ENCODE measurements at regions not wholly inside any gene's neighbourhood (a gene's known extent, or its start where the extent isn't known, plus 50 kb on each side); places are given as distances from the start of the nearest gene placed in this dataset.

- no peak for DNase-seq (ENCODE audit: low read depth)
- no peaks in the 10 kb centered on the region for H3K27me3 ChIP-seq (ENCODE audit: control insufficient read depth, insufficient read depth, low read length)
- no peak for FAIRE-seq
- H3K4me3 ChIP-seq (ENCODE audit: low read depth, low read length): no peak overlapping the region
- H3K36me3 ChIP-seq (ENCODE audit: control insufficient read depth, insufficient read depth, low read length): no peaks in the 10 kb centered on the region
- no peak for TF ChIP-seq CTCF (IDR thresholded peaks at IDR 0.05; ENCODE audit: insufficient read depth, low read length, severe bottlenecking)
Measured at GRCh38 chr13:44011036-44011435, 131.3 kb downstream of the LACC1 start.

GRCh38 chr13:44012910-44013757 is 133.4 kb downstream of the LACC1 start:
- no peaks in the 10 kb centered on the region for H3K36me3 ChIP-seq (ENCODE audit: control insufficient read depth, insufficient read depth, low read length)
- no peaks in the 10 kb centered on the region for H3K27me3 ChIP-seq (ENCODE audit: control insufficient read depth, insufficient read depth, low read length)
- no peak for DNase-seq (ENCODE audit: low read depth)
- no peak for TF ChIP-seq CTCF (IDR thresholded peaks at IDR 0.05; ENCODE audit: insufficient read depth, low read length, severe bottlenecking)
- no peak for FAIRE-seq
- no peak overlapping the region for H3K4me3 ChIP-seq (ENCODE audit: low read depth, low read length)

GRCh38 chr13:44013758-44014291 is 134.1 kb downstream of the LACC1 start:
- TF ChIP-seq CTCF (IDR thresholded peaks at IDR 0.05; ENCODE audit: insufficient read depth, low read length, severe bottlenecking): no peak
- H3K27me3 ChIP-seq (ENCODE audit: control insufficient read depth, insufficient read depth, low read length): no peaks in the 10 kb centered on the region
- DNase-seq (ENCODE audit: low read depth) (peak; percentile 30), FAIRE-seq (no peak)
- H3K4me3 ChIP-seq (ENCODE audit: low read depth, low read length): no peak overlapping the region
- no peaks in the 10 kb centered on the region for H3K36me3 ChIP-seq (ENCODE audit: control insufficient read depth, insufficient read depth, low read length)

- FAIRE-seq (no peak), DNase-seq (ENCODE audit: low read depth) (no peak)
- no peaks in the 10 kb centered on the region for H3K36me3 ChIP-seq (ENCODE audit: control insufficient read depth, insufficient read depth, low read length)
- H3K4me3 ChIP-seq (ENCODE audit: low read depth, low read length): no peak overlapping the region
- no peak for TF ChIP-seq CTCF (IDR thresholded peaks at IDR 0.05; ENCODE audit: insufficient read depth, low read length, severe bottlenecking)
- H3K27me3 ChIP-seq (ENCODE audit: control insufficient read depth, insufficient read depth, low read length): no peaks in the 10 kb centered on the region
Measured at GRCh38 chr13:44014501-44014900, 134.8 kb downstream of the LACC1 start.

- Histone ChIP-seq H3K36me3 (ENCODE audit: control insufficient read depth, insufficient read depth, low read length) (no peaks in the 10 kb centered on the region), H3K27me3 (ENCODE audit: control insufficient read depth, insufficient read depth, low read length) (no peaks in the 10 kb centered on the region), H3K4me3 (ENCODE audit: low read depth, low read length) (no peak overlapping the region)
- FAIRE-seq: no peak
- DNase-seq (ENCODE audit: low read depth): no peak
- no peak for TF ChIP-seq CTCF (IDR thresholded peaks at IDR 0.05; ENCODE audit: insufficient read depth, low read length, severe bottlenecking)
Measured at GRCh38 chr13:44015118-44015517, 135.4 kb downstream of the LACC1 start.

All from bronchial epithelial cell (primary cell).